ENCODE measurements at regions not wholly inside any gene's neighbourhood (a gene's known extent, or its start where the extent isn't known, plus 50 kb on each side); places are given as distances from the start of the nearest gene placed in this dataset.

DNA sequence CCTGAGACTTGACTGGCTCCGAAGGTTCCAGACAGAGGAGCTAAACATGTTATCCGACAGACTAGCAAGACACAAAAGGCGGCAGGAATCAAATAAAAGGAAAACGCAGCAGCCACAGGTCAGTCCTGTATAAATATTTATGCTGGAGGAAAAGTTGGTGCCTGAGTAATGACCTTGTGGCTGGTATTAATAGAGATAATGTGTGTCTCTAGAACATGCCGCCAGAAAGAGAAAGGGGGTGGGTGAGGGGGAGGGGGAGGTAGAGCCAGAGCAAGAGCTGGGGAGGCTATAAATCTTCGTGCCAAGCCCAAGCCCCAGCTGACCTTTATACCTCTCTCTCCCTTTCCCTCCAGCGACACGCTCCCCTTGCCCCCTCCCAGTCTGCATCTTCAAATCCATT is 590.4 kb downstream of the MED13L start:
- ATAC-seq (ENCODE audit: insufficient read depth, low FRiP score) (no peak), DNase-seq (peak; percentile 59 to 80 (median 78))
- 27 to 41% methylated on average over 8 of the region's 8 CpGs for WGBS, 2 donors
- H3K9ac ChIP-seq (ENCODE audit: insufficient read depth in 1 of 2, low read length in 2 of 2), result no peak overlapping the region
- no peaks in the 10 kb centered on the region for H3K27me3 ChIP-seq (ENCODE audit: control insufficient read depth in 3 of 3, insufficient read depth in 3 of 3, low read length in 2 of 3)
- H3K4me3 ChIP-seq, result no peak overlapping the region
- H3K27ac ChIP-seq (ENCODE audit: low read depth in 1 of 2, low read length in 1 of 2), result no peak overlapping the region
- H3K4me1 ChIP-seq (ENCODE audit: control insufficient read depth in 5 of 5, insufficient read depth in 5 of 5, low read length in 5 of 5), result peaks cover 0 to 19% (median 0%) of the 10 kb centered on the region in 5 donors
- no peaks in the 10 kb centered on the region for H3K9me3 ChIP-seq (ENCODE audit: control insufficient read depth in 4 of 4, insufficient read depth in 3 of 4, low read length in 3 of 4)
- H3K36me3 ChIP-seq (ENCODE audit: control insufficient read depth in 4 of 4, insufficient read depth in 4 of 4, low read length in 4 of 4), result no peaks in the 10 kb centered on the region
- TF ChIP-seq, protein P1, sequence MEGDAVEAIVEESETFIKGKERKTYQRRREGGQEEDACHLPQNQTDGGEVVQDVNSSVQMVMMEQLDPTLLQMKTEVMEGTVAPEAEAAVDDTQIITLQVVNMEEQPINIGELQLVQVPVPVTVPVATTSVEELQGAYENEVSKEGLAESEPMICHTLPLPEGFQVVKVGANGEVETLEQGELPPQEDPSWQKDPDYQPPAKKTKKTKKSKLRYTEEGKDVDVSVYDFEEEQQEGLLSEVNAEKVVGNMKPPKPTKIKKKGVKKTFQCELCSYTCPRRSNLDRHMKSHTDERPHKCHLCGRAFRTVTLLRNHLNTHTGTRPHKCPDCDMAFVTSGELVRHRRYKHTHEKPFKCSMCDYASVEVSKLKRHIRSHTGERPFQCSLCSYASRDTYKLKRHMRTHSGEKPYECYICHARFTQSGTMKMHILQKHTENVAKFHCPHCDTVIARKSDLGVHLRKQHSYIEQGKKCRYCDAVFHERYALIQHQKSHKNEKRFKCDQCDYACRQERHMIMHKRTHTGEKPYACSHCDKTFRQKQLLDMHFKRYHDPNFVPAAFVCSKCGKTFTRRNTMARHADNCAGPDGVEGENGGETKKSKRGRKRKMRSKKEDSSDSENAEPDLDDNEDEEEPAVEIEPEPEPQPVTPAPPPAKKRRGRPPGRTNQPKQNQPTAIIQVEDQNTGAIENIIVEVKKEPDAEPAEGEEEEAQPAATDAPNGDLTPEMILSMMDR (IDR thresholded peaks at IDR 0.05; ENCODE audit: control extremely low read depth, extremely low read depth), result no peak

DNA sequence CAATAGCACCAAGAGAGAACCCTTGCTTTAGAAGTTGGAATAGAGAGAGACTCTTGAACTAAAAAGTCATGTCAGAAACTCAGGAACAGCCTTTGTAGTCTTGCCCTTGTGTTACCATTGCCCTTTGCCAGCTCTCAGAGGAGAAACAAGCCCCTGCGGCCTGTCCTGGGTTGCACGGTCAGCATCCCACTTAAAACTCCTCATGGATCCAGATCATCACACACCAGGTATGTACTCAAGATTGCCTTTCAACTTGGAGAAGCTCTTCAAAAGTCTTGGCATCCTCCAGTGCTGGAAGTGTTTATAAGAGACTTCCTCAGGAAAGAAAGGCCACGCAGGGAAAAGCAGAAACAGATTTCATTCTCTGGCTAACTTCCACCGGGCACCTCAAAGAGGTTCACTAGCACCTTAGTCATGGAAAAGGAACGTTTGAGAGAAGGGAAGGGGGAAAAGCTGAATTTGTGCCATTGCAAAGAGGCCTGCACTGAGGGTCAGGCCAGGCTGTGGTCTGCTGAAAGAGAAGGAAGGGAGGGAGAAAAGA is 594.2 kb downstream of the MED13L start:
- H3K36me3 ChIP-seq (ENCODE audit: control insufficient read depth in 4 of 4, insufficient read depth in 4 of 4, low read length in 4 of 4), result no peaks in the 10 kb centered on the region
- DNase-seq (peak in 1 of 3 donors; percentile 35), ATAC-seq (ENCODE audit: insufficient read depth, low FRiP score) (no peak)
- H3K4me3 ChIP-seq, result no peak overlapping the region
- H3K27ac ChIP-seq (ENCODE audit: low read depth in 1 of 2, low read length in 1 of 2), result no peak overlapping the region
- peaks cover 0 to 2% (median 0%) of the 10 kb centered on the region in 4 donors for H3K9me3 ChIP-seq (ENCODE audit: control insufficient read depth in 4 of 4, insufficient read depth in 3 of 4, low read length in 3 of 4)
- TF ChIP-seq, protein P1 (IDR thresholded peaks at IDR 0.05; ENCODE audit: control extremely low read depth, extremely low read depth), result no peak
- 28 to 37% methylated on average over 5 of the region's 5 CpGs for WGBS, 2 donors
- H3K4me1 ChIP-seq (ENCODE audit: control insufficient read depth in 5 of 5, insufficient read depth in 5 of 5, low read length in 5 of 5), result peaks cover 0 to 19% (median 0%) of the 10 kb centered on the region in 5 donors
- H3K27me3 ChIP-seq (ENCODE audit: control insufficient read depth in 3 of 3, insufficient read depth in 3 of 3, low read length in 2 of 3), result no peaks in the 10 kb centered on the region
- no peak overlapping the region for H3K9ac ChIP-seq (ENCODE audit: insufficient read depth in 1 of 2, low read length in 2 of 2)

DNA sequence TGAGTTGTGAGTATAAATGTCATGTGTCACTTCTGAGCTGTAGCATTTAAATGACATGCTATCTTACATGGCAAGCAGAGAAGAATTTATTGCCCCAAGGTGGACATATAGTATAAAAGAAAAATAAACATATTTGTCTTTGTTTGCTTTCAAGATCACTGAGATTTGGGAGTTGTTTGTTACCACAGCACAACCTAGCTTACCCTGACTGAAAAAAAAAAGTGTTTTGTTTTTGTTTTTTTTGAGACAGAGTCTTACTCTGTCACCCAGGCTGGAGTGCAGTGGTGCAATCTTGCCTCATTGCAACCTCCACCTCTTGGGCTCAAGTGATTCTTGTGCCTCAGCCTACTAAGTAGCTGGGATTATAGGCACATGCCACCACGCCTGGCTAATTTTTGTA is 596.5 kb downstream of the MED13L start:
- TF ChIP-seq, protein P1 (IDR thresholded peaks at IDR 0.05; ENCODE audit: control extremely low read depth, extremely low read depth), result no peak
- H3K4me1 ChIP-seq (ENCODE audit: control insufficient read depth in 5 of 5, insufficient read depth in 5 of 5, low read length in 5 of 5), result peaks cover 0 to 2% (median 0%) of the 10 kb centered on the region in 5 donors
- no peaks in the 10 kb centered on the region for H3K36me3 ChIP-seq (ENCODE audit: control insufficient read depth in 4 of 4, insufficient read depth in 4 of 4, low read length in 4 of 4)
- no peak overlapping the region for H3K27ac ChIP-seq (ENCODE audit: low read depth in 1 of 2, low read length in 1 of 2)
- H3K4me3 ChIP-seq, result no peak overlapping the region
- peaks cover 0 to 2% (median 0%) of the 10 kb centered on the region in 4 donors for H3K9me3 ChIP-seq (ENCODE audit: control insufficient read depth in 4 of 4, insufficient read depth in 3 of 4, low read length in 3 of 4)
- ATAC-seq (ENCODE audit: insufficient read depth, low FRiP score) (no peak), DNase-seq (no peak)
- H3K9ac ChIP-seq (ENCODE audit: insufficient read depth in 1 of 2, low read length in 2 of 2), result no peak overlapping the region
- H3K27me3 ChIP-seq (ENCODE audit: control insufficient read depth in 3 of 3, insufficient read depth in 3 of 3, low read length in 2 of 3), result no peaks in the 10 kb centered on the region
- 91 to 92% methylated on average over 1 of the region's 1 CpG for WGBS, 2 donors
